Mucosa of descending colon (tissue), 3 donors: ENCODE measurements at regions not wholly inside any gene's neighbourhood (a gene's known extent, or its start where the extent isn't known, plus 50 kb on each side); places are given as distances from the start of the nearest gene placed in this dataset.

ENCODE experiments used
- ATAC-seq: fragments of 200-7000 bp; cut with Tn5 transposase; one replicate; pipeline ENCODE4 v1.9.1; 2020; ENCODE audit warnings: mild to moderate bottlenecking, moderate library complexity
- DNase-seq, 3 donors: peaks; one replicate each; pipeline ENCODE4 v3.0.0-alpha.2; 2020
- H3K36me3 ChIP-seq: fragments of 200-600 bp; one replicate; pipeline ENCODE4 v1.8.0; 2021; ENCODE audit warnings: low read depth, mild to moderate bottlenecking
- H3K4me1 ChIP-seq: fragments of 200-600 bp; one replicate; pipeline ENCODE4 v1.8.0; 2021; ENCODE audit warnings: low read depth, mild to moderate bottlenecking
- H3K4me3 ChIP-seq: fragments of 200-600 bp; one replicate; pipeline ENCODE4 v1.8.0; 2021; ENCODE audit warnings: mild to moderate bottlenecking
- H3K9me3 ChIP-seq: fragments of 200-600 bp; one replicate; pipeline ENCODE4 v1.8.0; 2021; ENCODE audit warnings: mild to moderate bottlenecking
- CTCF ChIP-seq: fragments of 200-600 bp; IDR thresholded peaks from one replicate; pipeline ENCODE4 v1.8.0; 2022; ENCODE audit warnings: antibody characterized with exemption, mild to moderate bottlenecking
- intact Hi-C, 2 donors: fragments of 100-400 bp; cut with DNase I in 1 of 2; cut with micrococcal nuclease in 1 of 2; formaldehyde crosslinking; loops; one replicate each; pipeline versions ENCODE4 v1.11.0 to v1.11.1; 2022; cut with DNase I, micrococcal nuclease
- donor health status: DM: no; HTN: no; CAD: no; lungs with moderate emphysema.
- donor health status: DM: no; HTN: no; CAD: no.
- donor health status: DM: no; HTN: yes; CAD: no.

DNA sequence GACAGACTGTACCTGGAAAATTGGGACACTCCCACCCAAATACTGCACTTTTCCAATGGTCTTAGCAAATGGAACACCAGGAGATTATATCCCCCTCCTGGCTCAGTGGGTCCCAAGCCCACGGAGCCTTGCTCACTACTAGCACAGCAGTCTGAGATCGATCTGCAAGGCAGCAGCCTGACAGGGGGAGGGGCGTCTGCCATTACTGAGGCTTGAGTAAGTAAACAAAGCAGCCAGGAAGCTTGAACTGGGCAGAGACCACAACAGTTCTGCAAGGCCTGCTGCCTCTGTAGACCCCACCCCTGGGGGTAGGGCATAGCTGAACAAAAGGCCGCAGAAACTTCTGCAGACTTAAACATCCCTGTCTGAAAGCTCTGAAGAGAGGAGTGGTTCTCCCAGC, 260.0 kb upstream of the ST8SIA4 start:
- TF ChIP-seq CTCF = no peak
- Histone ChIP-seq H3K4me1 (no peaks in the 10 kb centered on the region), H3K4me3 (no peak overlapping the region), H3K9me3 (peaks cover 5% of the 10 kb centered on the region), H3K36me3 (no peaks in the 10 kb centered on the region)
- DNase-seq = no peak
- intact Hi-C loops = no loop called here
- ATAC-seq = no peak

GRCh38 chr5:101160002-101160401, 256.9 kb upstream of the ST8SIA4 start:
- Histone ChIP-seq H3K36me3 (no peaks in the 10 kb centered on the region), H3K4me3 (no peak overlapping the region), H3K4me1 (no peaks in the 10 kb centered on the region), H3K9me3 (peaks cover 5% of the 10 kb centered on the region)
- ATAC-seq = no peak
- intact Hi-C loops = no loop called here
- DNase-seq = no peak
- TF ChIP-seq CTCF = no peak

- intact Hi-C loops = no loop called here
- Histone ChIP-seq H3K4me1 (no peaks in the 10 kb centered on the region), H3K9me3 (peaks cover 5% of the 10 kb centered on the region), H3K4me3 (no peak overlapping the region), H3K36me3 (no peaks in the 10 kb centered on the region)
- no peak for TF ChIP-seq CTCF
- DNase-seq (no peak), ATAC-seq (no peak)
Observed at GRCh38 chr5:101159006-101159405, 255.9 kb upstream of the ST8SIA4 start.

- no peak for TF ChIP-seq CTCF
- no peaks in the 10 kb centered on the region for H3K4me1 ChIP-seq
- no peak overlapping the region for H3K4me3 ChIP-seq
- no peak for DNase-seq
- no peak for ATAC-seq
- intact Hi-C loops = no loop called here
- no peaks in the 10 kb centered on the region for H3K9me3 ChIP-seq
- H3K36me3 ChIP-seq = no peaks in the 10 kb centered on the region
Observed at GRCh38 chr5:101153526-101153925, 250.4 kb upstream of the ST8SIA4 start.

DNA sequence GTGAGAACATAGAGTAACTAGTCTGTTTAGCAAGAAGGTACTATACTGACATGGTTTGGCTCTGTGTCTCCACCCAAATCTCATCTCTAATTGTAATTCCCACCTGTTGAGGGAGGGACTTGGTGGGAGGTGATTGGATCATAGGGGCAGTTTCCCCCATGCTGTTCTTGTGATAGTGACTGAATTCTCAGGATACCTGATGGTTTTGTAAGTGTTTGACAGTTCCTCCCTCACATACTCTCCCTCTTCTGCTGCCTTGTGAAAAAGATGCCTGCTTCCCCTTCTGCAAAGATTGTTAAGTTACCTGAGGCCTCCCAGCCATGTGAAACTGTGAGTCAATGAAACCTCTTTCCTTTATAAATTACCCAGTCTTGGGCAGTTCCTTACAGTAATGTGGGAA, 240.4 kb upstream of the ST8SIA4 start:
- no peak for TF ChIP-seq CTCF
- intact Hi-C loops = no loop called here
- Histone ChIP-seq H3K36me3 (no peaks in the 10 kb centered on the region), H3K9me3 (peaks cover 4% of the 10 kb centered on the region), H3K4me1 (no peaks in the 10 kb centered on the region), H3K4me3 (no peak overlapping the region)
- ATAC-seq (no peak), DNase-seq (no peak)

GRCh38 chr5:101142102-101142501, 239.0 kb upstream of the ST8SIA4 start:
- TF ChIP-seq CTCF = no peak
- no peak overlapping the region for H3K4me3 ChIP-seq
- no peak for DNase-seq
- intact Hi-C loops = no loop called here
- ATAC-seq = no peak
- H3K4me1 ChIP-seq = no peaks in the 10 kb centered on the region
- H3K9me3 ChIP-seq = peaks cover 4% of the 10 kb centered on the region
- no peaks in the 10 kb centered on the region for H3K36me3 ChIP-seq
